A549 (cell line): ENCODE measurements at regions not wholly inside any gene's neighbourhood (a gene's known extent, or its start where the extent isn't known, plus 50 kb on each side); places are given as distances from the start of the nearest gene placed in this dataset.

Source experiments
- ATAC-seq, 2 experiments: fragments of 200-7000 bp in 1 of 2; fragments of >200 bp in 1 of 2; cut with Nextera tagmentation in 1 of 2; cut with Tn5 transposase in 1 of 2; 3 replicates each; pipeline versions ENCODE4 v1.8.0 to v1.9.1; 2018 to 2020; ENCODE audit warnings: mild to moderate bottlenecking in 1 of 2, moderate library complexity in 1 of 2
- CTCF ChIA-PET: fragments of 300-600 bp; sonication (Branson Sonifier 250); formaldehyde crosslinking; extraction: SDS; loops from one replicate; lab custom pipeline; 2021; ENCODE audit warnings: antibody characterized with exemption, inconsistent platforms; lab: Yijun Ruan, JAX
- POLR2A ChIA-PET: fragments of 350-600 bp; formaldehyde crosslinking; extraction: SDS; loops from one replicate; lab custom pipeline; 2021; ENCODE audit warnings: antibody characterized with exemption, inconsistent platforms; lab: Yijun Ruan, JAX
- DNase-seq, 2 experiments: peaks; one replicate each; pipeline versions ENCODE4 v3.0.0 to v3.0.0-alpha.2; 2011 to 2016; ENCODE audit warnings: low read depth in 1 of 2, low spot score in 1 of 2
- FAIRE-seq: peaks from 2 replicates; lab custom pipeline; 2011; peaks lifted over from hg19 to GRCh38; lab: Jason Lieb, UNC
- H3K27ac ChIP-seq, 2 experiments: fragments of >200 bp; sonication (Bioruptor Twin); formaldehyde crosslinking; 3 replicates each; pipeline ENCODE4 v1.5.1; 2016 to 2017
- H3K4me1 ChIP-seq: fragments of >200 bp; sonication (Bioruptor Twin); formaldehyde crosslinking; 3 replicates; pipeline ENCODE4 v1.6.1; 2016
- H3K4me2 ChIP-seq: fragments of >200 bp; sonication (Bioruptor Twin); formaldehyde crosslinking; 3 replicates; pipeline ENCODE4 v1.6.1; 2016
- H3K4me3 ChIP-seq: fragments of >200 bp; sonication (Bioruptor Twin); formaldehyde crosslinking; 3 replicates; pipeline ENCODE4 v1.5.1; 2016
- H3K9me3 ChIP-seq: fragments of >200 bp; sonication (Bioruptor Twin); formaldehyde crosslinking; 3 replicates; pipeline ENCODE4 v1.6.1; 2016
- CBX2 ChIP-seq: fragments of 200-600 bp; sonication (generic); IDR thresholded peaks from 2 replicates; pipeline ENCODE4 v1.6.1; 2016; ENCODE audit warnings: low read depth, mild to moderate bottlenecking, borderline replicate concordance
- HOXA7 ChIP-seq: fragments of 250-450 bp; sonication (Bioruptor Pico); IDR thresholded peaks from 2 replicates; pipeline ENCODE4 v1.5.0; 2020; ENCODE audit warnings: mild to moderate bottlenecking, moderate library complexity
- NR3C1 ChIP-seq: fragments of >200 bp; sonication (Bioruptor Twin); formaldehyde crosslinking; IDR thresholded peaks from 3 replicates; pipeline ENCODE4 v1.6.1; 2017
- PHF8 ChIP-seq: fragments of 200-600 bp; sonication (generic); IDR thresholded peaks from 2 replicates; pipeline ENCODE4 v1.6.1; 2016; ENCODE audit warnings: low read depth, mild to moderate bottlenecking, antibody characterized with exemption, moderate library complexity, borderline replicate concordance
- RFX5 ChIP-seq: fragments of 450-650 bp; IDR thresholded peaks from 2 replicates; pipeline ENCODE4 v1.7.1; 2014; ENCODE audit warnings: antibody characterized with exemption, mild to moderate bottlenecking, moderate library complexity
- ZC3H11A ChIP-seq: fragments of 450-650 bp; IDR thresholded peaks from 2 replicates; pipeline ENCODE4 v1.6.1; 2014; ENCODE audit warnings: antibody characterized with exemption, mild to moderate bottlenecking
- WGBS: methylation state at CpG from one replicate; pipeline ENCODE4 v1.1.6; 2017; ENCODE audit errors: missing lambda C conversion rate; 5-methylcytosine and 5-hydroxymethylcytosine counted together
- small RNA-seq, 6 experiments: library from RNA; depleted of rRNA; stranded (forward); fragments of <200 nt; gene quantifications; one replicate each; pipeline ENCODE3, GENCODE V24; 2012
- TF ChIP-seq, protein P1 (sequence below): fragments of 250-450 bp; sonication (Bioruptor Pico); IDR thresholded peaks from 2 replicates; pipeline ENCODE4 v1.5.0; 2021; ENCODE audit warnings: mild to moderate bottlenecking, moderate library complexity, borderline replicate concordance

GRCh38 chr20:9018346-9018745, 50.5 kb upstream of the PLCB4 start:
- no peak for DNase-seq
- TF ChIP-seq HOXA7 (CRISPR knock-in tag) (no peak), CBX2 (no peak), ZC3H11A (no peak), NR3C1 (no peak), PHF8 (no peak), RFX5 (no peak)
- TF ChIP-seq, protein P1, sequence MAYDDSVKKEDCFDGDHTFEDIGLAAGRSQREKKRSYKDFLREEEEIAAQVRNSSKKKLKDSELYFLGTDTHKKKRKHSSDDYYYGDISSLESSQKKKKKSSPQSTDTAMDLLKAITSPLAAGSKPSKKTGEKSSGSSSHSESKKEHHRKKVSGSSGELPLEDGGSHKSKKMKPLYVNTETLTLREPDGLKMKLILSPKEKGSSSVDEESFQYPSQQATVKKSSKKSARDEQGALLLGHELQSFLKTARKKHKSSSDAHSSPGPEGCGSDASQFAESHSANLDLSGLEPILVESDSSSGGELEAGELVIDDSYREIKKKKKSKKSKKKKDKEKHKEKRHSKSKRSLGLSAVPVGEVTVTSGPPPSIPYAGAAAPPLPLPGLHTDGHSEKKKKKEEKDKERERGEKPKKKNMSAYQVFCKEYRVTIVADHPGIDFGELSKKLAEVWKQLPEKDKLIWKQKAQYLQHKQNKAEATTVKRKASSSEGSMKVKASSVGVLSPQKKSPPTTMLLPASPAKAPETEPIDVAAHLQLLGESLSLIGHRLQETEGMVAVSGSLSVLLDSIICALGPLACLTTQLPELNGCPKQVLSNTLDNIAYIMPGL (CRISPR knock-in tag), result no peak
- 92% methylated on average over 1 of the region's 1 CpG for WGBS
- Histone ChIP-seq H3K9me3 (peaks cover 25% of the 10 kb centered on the region; the same call in 2 of the 3 replicates), H3K27ac (no peak overlapping the region), H3K4me1 (peaks cover 23% of the 10 kb centered on the region), H3K4me3 (no peak overlapping the region), H3K4me2 (no peak overlapping the region)
- ChIA-PET CTCF (interaction anchor here (0.6 to 1.3 kb wide), 2 partner anchors 165 to 202 kb away, joined by 3 to 4 read pairs; no protein-coding TSS in a partner anchor), POLR2A (interaction anchor here (0.6 kb wide), 1 partner anchor 142 kb away, joined by 8 read pairs; no protein-coding TSS in a partner anchor)
- ATAC-seq, result no peak
- no peak for FAIRE-seq

Small RNAs in the stretch of these regions (small RNA-seq; reads per million reads assigned to genes)
- gene RF00017, result 0 reads per million in 6 experiments
